Thyroid gland (tissue), 4 donors: ENCODE measurements at regions not wholly inside any gene's neighbourhood (a gene's known extent, or its start where the extent isn't known, plus 50 kb on each side); places are given as distances from the start of the nearest gene placed in this dataset.

Experiments
- POLR2A ChIP-seq, 2 donors: fragments of 450-650 bp; IDR thresholded peaks; one replicate each; pipeline ENCODE4 v1.6.1; 2017; ENCODE audit warnings: antibody characterized with exemption in 2 of 2, mild to moderate bottlenecking in 2 of 2, moderate library complexity in 1 of 2
- TF ChIP-seq, protein P1 (sequence below), 6 experiments: fragments of 200-600 bp in 3 of 6; fragments of 450-650 bp in 3 of 6; sonication (generic) in 3 of 6; IDR thresholded peaks; one replicate each; pipeline ENCODE4 v1.5.1; 2016 to 2019; ENCODE audit warnings: antibody characterized with exemption in 6 of 6, mild to moderate bottlenecking in 2 of 6, inconsistent platforms in 1 of 6, moderate library complexity in 1 of 6

DNA sequence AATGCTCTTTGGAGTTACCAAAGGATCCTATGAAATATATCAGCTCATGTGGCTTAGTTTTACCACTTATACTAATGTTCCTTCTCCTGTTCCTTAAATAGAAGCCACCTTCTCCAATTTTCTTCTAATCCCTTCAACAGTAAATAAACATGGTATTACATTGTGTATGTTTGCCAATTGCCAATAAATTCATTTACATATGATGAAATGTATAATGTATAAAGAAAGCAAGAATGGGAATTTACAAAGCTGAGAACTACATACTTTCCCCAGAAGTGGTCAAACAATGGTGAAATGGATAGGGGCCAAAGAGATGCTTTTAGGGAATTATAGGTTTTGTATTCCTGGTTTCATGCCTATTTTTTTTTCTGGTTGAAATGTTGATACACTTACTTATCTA is 894.2 kb upstream of the CRIM1 start:
- TF ChIP-seq, protein P1, sequence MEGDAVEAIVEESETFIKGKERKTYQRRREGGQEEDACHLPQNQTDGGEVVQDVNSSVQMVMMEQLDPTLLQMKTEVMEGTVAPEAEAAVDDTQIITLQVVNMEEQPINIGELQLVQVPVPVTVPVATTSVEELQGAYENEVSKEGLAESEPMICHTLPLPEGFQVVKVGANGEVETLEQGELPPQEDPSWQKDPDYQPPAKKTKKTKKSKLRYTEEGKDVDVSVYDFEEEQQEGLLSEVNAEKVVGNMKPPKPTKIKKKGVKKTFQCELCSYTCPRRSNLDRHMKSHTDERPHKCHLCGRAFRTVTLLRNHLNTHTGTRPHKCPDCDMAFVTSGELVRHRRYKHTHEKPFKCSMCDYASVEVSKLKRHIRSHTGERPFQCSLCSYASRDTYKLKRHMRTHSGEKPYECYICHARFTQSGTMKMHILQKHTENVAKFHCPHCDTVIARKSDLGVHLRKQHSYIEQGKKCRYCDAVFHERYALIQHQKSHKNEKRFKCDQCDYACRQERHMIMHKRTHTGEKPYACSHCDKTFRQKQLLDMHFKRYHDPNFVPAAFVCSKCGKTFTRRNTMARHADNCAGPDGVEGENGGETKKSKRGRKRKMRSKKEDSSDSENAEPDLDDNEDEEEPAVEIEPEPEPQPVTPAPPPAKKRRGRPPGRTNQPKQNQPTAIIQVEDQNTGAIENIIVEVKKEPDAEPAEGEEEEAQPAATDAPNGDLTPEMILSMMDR (IDR thresholded peaks at IDR 0.05): no peak
- no peak for TF ChIP-seq POLR2A (IDR thresholded peaks at IDR 0.05)
